ENCODE measurements at regions not wholly inside any gene's neighbourhood (a gene's known extent, or its start where the extent isn't known, plus 50 kb on each side); places are given as distances from the start of the nearest gene placed in this dataset.

DNA sequence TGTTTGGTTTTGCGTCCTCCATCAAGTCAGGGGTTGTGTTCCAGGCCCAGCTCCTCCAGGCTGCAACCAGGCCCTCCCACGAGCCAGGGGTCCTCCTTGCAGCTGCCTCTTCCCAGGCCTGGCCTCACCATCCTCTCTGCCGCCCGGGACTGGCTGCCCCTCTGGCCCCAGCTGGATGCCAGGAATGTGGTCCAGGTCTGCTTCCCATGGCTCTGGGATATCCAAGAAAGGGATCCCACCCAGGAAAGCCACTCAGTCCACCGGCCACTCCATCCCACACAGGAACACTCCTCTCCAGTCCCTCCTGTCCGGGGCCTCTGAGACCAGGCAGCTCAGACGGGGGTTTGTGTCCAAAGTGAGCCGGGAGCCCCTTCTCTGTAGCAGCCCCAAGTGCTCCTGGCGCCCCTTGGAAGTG is 336.4 kb downstream of the BRD1 start:
- TF ChIP-seq GABPA (IDR thresholded peaks at IDR 0.05; ENCODE audit: low read depth) (no peak), SPI1 (IDR thresholded peaks at IDR 0.05; ENCODE audit: borderline replicate concordance, low read depth) (no peak), POLR2AphosphoS5 (IDR thresholded peaks at IDR 0.05; ENCODE audit: low read depth) (no peak)
- TF ChIP-seq, protein P1, sequence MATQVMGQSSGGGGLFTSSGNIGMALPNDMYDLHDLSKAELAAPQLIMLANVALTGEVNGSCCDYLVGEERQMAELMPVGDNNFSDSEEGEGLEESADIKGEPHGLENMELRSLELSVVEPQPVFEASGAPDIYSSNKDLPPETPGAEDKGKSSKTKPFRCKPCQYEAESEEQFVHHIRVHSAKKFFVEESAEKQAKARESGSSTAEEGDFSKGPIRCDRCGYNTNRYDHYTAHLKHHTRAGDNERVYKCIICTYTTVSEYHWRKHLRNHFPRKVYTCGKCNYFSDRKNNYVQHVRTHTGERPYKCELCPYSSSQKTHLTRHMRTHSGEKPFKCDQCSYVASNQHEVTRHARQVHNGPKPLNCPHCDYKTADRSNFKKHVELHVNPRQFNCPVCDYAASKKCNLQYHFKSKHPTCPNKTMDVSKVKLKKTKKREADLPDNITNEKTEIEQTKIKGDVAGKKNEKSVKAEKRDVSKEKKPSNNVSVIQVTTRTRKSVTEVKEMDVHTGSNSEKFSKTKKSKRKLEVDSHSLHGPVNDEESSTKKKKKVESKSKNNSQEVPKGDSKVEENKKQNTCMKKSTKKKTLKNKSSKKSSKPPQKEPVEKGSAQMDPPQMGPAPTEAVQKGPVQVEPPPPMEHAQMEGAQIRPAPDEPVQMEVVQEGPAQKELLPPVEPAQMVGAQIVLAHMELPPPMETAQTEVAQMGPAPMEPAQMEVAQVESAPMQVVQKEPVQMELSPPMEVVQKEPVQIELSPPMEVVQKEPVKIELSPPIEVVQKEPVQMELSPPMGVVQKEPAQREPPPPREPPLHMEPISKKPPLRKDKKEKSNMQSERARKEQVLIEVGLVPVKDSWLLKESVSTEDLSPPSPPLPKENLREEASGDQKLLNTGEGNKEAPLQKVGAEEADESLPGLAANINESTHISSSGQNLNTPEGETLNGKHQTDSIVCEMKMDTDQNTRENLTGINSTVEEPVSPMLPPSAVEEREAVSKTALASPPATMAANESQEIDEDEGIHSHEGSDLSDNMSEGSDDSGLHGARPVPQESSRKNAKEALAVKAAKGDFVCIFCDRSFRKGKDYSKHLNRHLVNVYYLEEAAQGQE (IDR thresholded peaks at IDR 0.05; ENCODE audit: insufficient replicate concordance, low read depth) = no peak
- TF ChIP-seq, protein P2, sequence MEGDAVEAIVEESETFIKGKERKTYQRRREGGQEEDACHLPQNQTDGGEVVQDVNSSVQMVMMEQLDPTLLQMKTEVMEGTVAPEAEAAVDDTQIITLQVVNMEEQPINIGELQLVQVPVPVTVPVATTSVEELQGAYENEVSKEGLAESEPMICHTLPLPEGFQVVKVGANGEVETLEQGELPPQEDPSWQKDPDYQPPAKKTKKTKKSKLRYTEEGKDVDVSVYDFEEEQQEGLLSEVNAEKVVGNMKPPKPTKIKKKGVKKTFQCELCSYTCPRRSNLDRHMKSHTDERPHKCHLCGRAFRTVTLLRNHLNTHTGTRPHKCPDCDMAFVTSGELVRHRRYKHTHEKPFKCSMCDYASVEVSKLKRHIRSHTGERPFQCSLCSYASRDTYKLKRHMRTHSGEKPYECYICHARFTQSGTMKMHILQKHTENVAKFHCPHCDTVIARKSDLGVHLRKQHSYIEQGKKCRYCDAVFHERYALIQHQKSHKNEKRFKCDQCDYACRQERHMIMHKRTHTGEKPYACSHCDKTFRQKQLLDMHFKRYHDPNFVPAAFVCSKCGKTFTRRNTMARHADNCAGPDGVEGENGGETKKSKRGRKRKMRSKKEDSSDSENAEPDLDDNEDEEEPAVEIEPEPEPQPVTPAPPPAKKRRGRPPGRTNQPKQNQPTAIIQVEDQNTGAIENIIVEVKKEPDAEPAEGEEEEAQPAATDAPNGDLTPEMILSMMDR (IDR thresholded peaks at IDR 0.05; ENCODE audit: insufficient read depth, low read length) = no peak
- Histone ChIP-seq H3K4me3 (replicated peaks; ENCODE audit: insufficient read depth, low read length) (no peak overlapping the region), H3K27ac (replicated peaks) (no peak overlapping the region), H3K27me3 (ENCODE audit: insufficient read depth, poor library complexity, severe bottlenecking) (no peaks in the 10 kb centered on the region)
- DNase-seq (ENCODE audit: low read depth in 1 of 2, low spot score in 1 of 2) = no peak

- Histone ChIP-seq H3K4me3 (replicated peaks; ENCODE audit: insufficient read depth, low read length) (no peak overlapping the region), H3K27me3 (ENCODE audit: insufficient read depth, poor library complexity, severe bottlenecking) (no peaks in the 10 kb centered on the region), H3K27ac (replicated peaks) (no peak overlapping the region)
- no peak for DNase-seq (ENCODE audit: low read depth in 1 of 2, low spot score in 1 of 2)
- TF ChIP-seq POLR2AphosphoS5 (IDR thresholded peaks at IDR 0.05; ENCODE audit: low read depth) (no peak), GABPA (IDR thresholded peaks at IDR 0.05; ENCODE audit: low read depth) (no peak)
- TF ChIP-seq, protein P2 (IDR thresholded peaks at IDR 0.05; ENCODE audit: insufficient read depth, low read length) = no peak
- TF ChIP-seq, protein P1 (IDR thresholded peaks at IDR 0.05; ENCODE audit: insufficient replicate concordance, low read depth) = no peak
Observed at GRCh38 chr22:49490692-49491091, 337.0 kb downstream of the BRD1 start.

- no peak for DNase-seq (ENCODE audit: low read depth in 1 of 2, low spot score in 1 of 2)
- TF ChIP-seq SPI1 (IDR thresholded peaks at IDR 0.05; ENCODE audit: borderline replicate concordance, low read depth) = no peak
- TF ChIP-seq, protein P2 (IDR thresholded peaks at IDR 0.05; ENCODE audit: insufficient read depth, low read length) = no peak
- TF ChIP-seq, protein P1 (IDR thresholded peaks at IDR 0.05; ENCODE audit: insufficient replicate concordance, low read depth) = no peak
- no peak for TF ChIP-seq POLR2AphosphoS5 (IDR thresholded peaks at IDR 0.05; ENCODE audit: low read depth)
- no peak for TF ChIP-seq GABPA (IDR thresholded peaks at IDR 0.05; ENCODE audit: low read depth)
Observed at GRCh38 chr22:49489821-49490220, 337.9 kb downstream of the BRD1 start.

More at GRCh38 chr22:49489821-49490220, 337.9 kb downstream of the BRD1 start:
- Histone ChIP-seq H3K4me3 (replicated peaks; ENCODE audit: insufficient read depth, low read length) (no peak overlapping the region), H3K27ac (replicated peaks) (no peak overlapping the region), H3K27me3 (ENCODE audit: insufficient read depth, poor library complexity, severe bottlenecking) (no peaks in the 10 kb centered on the region)

Data from HL-60 (cell line).